A673 (cell line): ENCODE measurements at regions not wholly inside any gene's neighbourhood (a gene's known extent, or its start where the extent isn't known, plus 50 kb on each side); places are given as distances from the start of the nearest gene placed in this dataset.

Experiments
- BruUV-seq: library from RNA; stranded (reverse); fragments of 400-500 nt; replicated peaks from 2 replicates; lab custom pipeline; 2021; lab: Mats Ljungman, UMichigan
- CTCF ChIA-PET: fragments of 300-600 bp; sonication (Branson Sonifier 250); formaldehyde crosslinking; loops from one replicate; lab custom pipeline; 2022; ENCODE audit warnings: antibody characterized with exemption; lab: Charles Lee
- POLR2A ChIA-PET: fragments of 300-600 bp; sonication (Branson Sonifier 250); formaldehyde crosslinking; loops from one replicate; lab custom pipeline; 2022; ENCODE audit warnings: antibody characterized with exemption; ENCODE audit not compliant: low non-redundant PET; lab: Charles Lee
- DNase-seq: peaks from one replicate; pipeline ENCODE4 v3.0.0-alpha.2; 2015; ENCODE audit warnings: low spot score
- H3K27ac ChIP-seq: fragments of 200-600 bp; sonication (generic); 2 replicates; pipeline ENCODE4 v1.5.1; 2016; ENCODE audit warnings: mixed run types, low read depth, mild to moderate bottlenecking, mixed read lengths, antibody characterized with exemption, low read length; ENCODE audit not compliant: poor library complexity, severe bottlenecking
- H3K27me3 ChIP-seq: fragments of 200-600 bp; sonication (generic); replicated peaks from 2 replicates; pipeline ENCODE4 v1.6.1; 2017; ENCODE audit warnings: mixed run types, low read depth, mild to moderate bottlenecking, mixed read lengths, antibody characterized with exemption, low read length; ENCODE audit not compliant: insufficient read depth, poor library complexity
- H3K36me3 ChIP-seq: fragments of 200-600 bp; sonication (generic); 2 replicates; pipeline ENCODE4 v1.6.1; 2016; ENCODE audit warnings: mixed run types, mild to moderate bottlenecking, mixed read lengths, antibody characterized with exemption, low read length; ENCODE audit not compliant: insufficient read depth, poor library complexity, severe bottlenecking
- H3K4me1 ChIP-seq: fragments of 200-600 bp; sonication (generic); 2 replicates; pipeline ENCODE4 v1.6.1; 2017; ENCODE audit warnings: mixed run types, mild to moderate bottlenecking, mixed read lengths, antibody characterized with exemption, low read length; ENCODE audit not compliant: insufficient read depth, poor library complexity, severe bottlenecking
- H3K4me3 ChIP-seq: fragments of 200-600 bp; sonication (generic); 2 replicates; pipeline ENCODE4 v1.5.1; 2016; ENCODE audit warnings: low read depth, mixed run types, mild to moderate bottlenecking, mixed read lengths, low read length; ENCODE audit not compliant: poor library complexity, severe bottlenecking
- H3K9me3 ChIP-seq: fragments of 200-600 bp; sonication (generic); 2 replicates; pipeline ENCODE4 v1.6.1; 2016; ENCODE audit warnings: mixed run types, low read depth, mild to moderate bottlenecking, mixed read lengths, antibody characterized with exemption, low read length; ENCODE audit not compliant: poor library complexity, severe bottlenecking
- EZH2 ChIP-seq: fragments of 200-600 bp; sonication (generic); IDR thresholded peaks from 2 replicates; pipeline ENCODE4 v1.6.1; 2017; ENCODE audit warnings: borderline replicate concordance, low read depth, mild to moderate bottlenecking, mixed read lengths, antibody characterized with exemption, low read length; ENCODE audit not compliant: poor library complexity, severe bottlenecking
- intact Hi-C: fragments of 100-400 bp; cut with micrococcal nuclease; formaldehyde crosslinking; loops from one replicate; pipeline ENCODE4 v1.10.0; 2022; ENCODE audit not compliant: unreplicated experiment
- TF ChIP-seq, protein P1 (sequence below): fragments of 300-800, 200-600 bp; sonication (generic); conservative IDR thresholded peaks from 2 replicates; pipeline ENCODE4 v1.5.1; 2017; ENCODE audit warnings: low read depth, mild to moderate bottlenecking, antibody characterized with exemption, low read length, moderate library complexity, mixed read lengths

DNA sequence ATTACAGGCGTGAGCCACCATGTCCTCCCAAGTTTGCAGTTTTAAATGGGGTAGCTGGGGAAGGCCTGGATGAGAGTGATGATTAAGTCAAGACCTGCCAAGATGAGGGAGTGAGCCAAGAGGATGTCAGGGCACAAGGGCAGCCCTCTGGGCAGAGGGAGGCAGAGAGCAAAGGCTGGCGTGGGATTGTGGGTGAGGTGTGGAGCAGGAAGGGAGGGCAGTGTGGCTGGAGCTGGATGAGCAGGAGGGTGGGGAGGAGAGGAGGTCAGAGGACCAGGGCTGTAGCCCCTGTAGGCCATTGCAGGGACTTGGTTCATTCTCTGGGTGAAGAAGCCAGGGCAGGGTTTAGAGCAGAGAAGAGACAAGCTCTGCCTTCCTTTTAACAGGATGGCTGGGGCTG is 53.7 kb upstream of the CTNNA1 start:
- no peak for DNase-seq
- no peaks in the 10 kb centered on the region for H3K4me1 ChIP-seq
- POLR2A ChIA-PET: no interaction called here
- BruUV-seq: no TSS peak
- no peak overlapping the region for H3K27ac ChIP-seq
- TF ChIP-seq, protein P1, sequence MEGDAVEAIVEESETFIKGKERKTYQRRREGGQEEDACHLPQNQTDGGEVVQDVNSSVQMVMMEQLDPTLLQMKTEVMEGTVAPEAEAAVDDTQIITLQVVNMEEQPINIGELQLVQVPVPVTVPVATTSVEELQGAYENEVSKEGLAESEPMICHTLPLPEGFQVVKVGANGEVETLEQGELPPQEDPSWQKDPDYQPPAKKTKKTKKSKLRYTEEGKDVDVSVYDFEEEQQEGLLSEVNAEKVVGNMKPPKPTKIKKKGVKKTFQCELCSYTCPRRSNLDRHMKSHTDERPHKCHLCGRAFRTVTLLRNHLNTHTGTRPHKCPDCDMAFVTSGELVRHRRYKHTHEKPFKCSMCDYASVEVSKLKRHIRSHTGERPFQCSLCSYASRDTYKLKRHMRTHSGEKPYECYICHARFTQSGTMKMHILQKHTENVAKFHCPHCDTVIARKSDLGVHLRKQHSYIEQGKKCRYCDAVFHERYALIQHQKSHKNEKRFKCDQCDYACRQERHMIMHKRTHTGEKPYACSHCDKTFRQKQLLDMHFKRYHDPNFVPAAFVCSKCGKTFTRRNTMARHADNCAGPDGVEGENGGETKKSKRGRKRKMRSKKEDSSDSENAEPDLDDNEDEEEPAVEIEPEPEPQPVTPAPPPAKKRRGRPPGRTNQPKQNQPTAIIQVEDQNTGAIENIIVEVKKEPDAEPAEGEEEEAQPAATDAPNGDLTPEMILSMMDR: no peak
- TF ChIP-seq EZH2: no peak
- H3K36me3 ChIP-seq: no peaks in the 10 kb centered on the region
- no peaks in the 10 kb centered on the region for H3K27me3 ChIP-seq
- CTCF ChIA-PET: no interaction called here
- no peaks in the 10 kb centered on the region for H3K9me3 ChIP-seq
- intact Hi-C loops: no loop called here
- no peak overlapping the region for H3K4me3 ChIP-seq

DNA sequence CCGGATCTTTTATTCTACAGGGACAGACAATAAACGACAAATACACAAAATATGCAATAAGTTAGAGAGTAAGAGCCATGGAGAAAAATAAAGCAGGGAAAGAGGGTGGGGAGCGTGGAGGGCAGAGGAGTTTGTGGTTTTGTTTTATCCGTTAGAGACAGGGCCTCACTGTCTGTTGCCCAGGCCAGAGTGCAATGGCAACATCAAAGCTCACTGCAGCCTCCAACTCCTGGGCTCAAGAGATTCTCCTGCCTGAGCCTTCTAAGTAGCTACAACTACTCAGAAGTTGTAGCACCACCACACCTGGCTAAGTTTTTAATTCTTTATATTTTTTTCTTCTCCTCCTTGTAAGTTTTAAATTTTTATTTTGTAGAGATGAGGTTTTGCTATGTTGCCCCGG is 54.5 kb upstream of the CTNNA1 start:
- Histone ChIP-seq H3K27me3 (no peaks in the 10 kb centered on the region), H3K4me3 (no peak overlapping the region), H3K9me3 (no peaks in the 10 kb centered on the region), H3K27ac (no peak overlapping the region), H3K4me1 (no peaks in the 10 kb centered on the region), H3K36me3 (no peaks in the 10 kb centered on the region)
- intact Hi-C loops: no loop called here
- ChIA-PET POLR2A (no interaction called here), CTCF (interaction anchor here (0.6 kb wide), 1 partner anchor 95 kb away, joined by 12 read pairs; no protein-coding TSS in a partner anchor)
- DNase-seq: no peak
- no peak for TF ChIP-seq EZH2
- TF ChIP-seq, protein P1: no peak
- BruUV-seq: no TSS peak

DNA sequence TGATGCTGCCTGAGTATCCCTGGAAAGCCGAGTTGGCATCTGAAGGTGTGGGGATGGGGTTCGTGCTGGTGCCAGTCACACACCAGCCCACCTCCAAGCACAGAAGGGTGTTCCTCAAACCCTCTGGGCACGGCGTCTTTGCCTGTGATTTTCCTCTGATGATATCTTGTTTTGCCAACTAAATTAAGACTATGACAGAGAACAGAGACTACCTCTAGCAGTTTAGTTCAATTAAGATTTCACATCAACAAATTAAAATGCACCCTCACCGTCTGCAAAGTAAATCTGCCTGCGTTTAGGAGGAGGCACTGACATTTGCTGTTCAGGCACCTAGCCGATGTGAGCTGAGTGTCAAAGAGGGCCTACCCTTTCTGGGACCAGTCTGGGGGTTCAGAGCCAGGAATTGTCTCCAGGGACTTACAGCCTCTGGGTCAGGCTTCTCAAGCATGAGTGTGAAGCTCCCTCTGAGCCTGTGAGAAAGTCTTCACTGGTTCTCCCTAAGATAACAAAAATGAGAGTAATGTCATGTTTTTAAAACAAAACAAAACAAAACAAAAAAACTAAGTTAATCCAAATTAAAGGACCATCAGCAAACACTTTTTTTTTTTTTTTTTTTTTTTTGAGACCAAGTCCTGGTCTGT is 55.4 kb upstream of the CTNNA1 start:
- no peak for TF ChIP-seq EZH2
- TF ChIP-seq, protein P1: no peak
- H3K4me1 ChIP-seq: no peaks in the 10 kb centered on the region
- no peaks in the 10 kb centered on the region for H3K36me3 ChIP-seq
- no peaks in the 10 kb centered on the region for H3K9me3 ChIP-seq
- DNase-seq: no peak
- CTCF ChIA-PET: no interaction called here
- no TSS peak for BruUV-seq
- intact Hi-C loops: no loop called here
- no peak overlapping the region for H3K27ac ChIP-seq
- POLR2A ChIA-PET: no interaction called here
- H3K27me3 ChIP-seq: no peaks in the 10 kb centered on the region
- H3K4me3 ChIP-seq: no peak overlapping the region
